IPS-20b (cell line): ENCODE measurements at regions not wholly inside any gene's neighbourhood (a gene's known extent, or its start where the extent isn't known, plus 50 kb on each side); places are given as distances from the start of the nearest gene placed in this dataset.

Experiments
- H3K27ac ChIP-seq: one replicate; pipeline ENCODE4 v1.5.1; 2013; ENCODE audit warnings: low read length
- H3K27me3 ChIP-seq: 2 replicates; pipeline ENCODE4 v1.6.1; 2013; ENCODE audit warnings: mild to moderate bottlenecking, low read length, inconsistent platforms; ENCODE audit not compliant: insufficient read depth
- H3K36me3 ChIP-seq: 2 replicates; pipeline ENCODE4 v1.6.1; 2013; ENCODE audit warnings: low read depth, mild to moderate bottlenecking, inconsistent platforms, low read length, moderate library complexity; ENCODE audit not compliant: insufficient read depth
- H3K4me1 ChIP-seq: 2 replicates; pipeline ENCODE4 v1.6.1; 2013; ENCODE audit warnings: mild to moderate bottlenecking, control low read depth, inconsistent platforms, low read length, moderate library complexity; ENCODE audit not compliant: insufficient read depth
- H3K4me3 ChIP-seq: 2 replicates; pipeline ENCODE4 v1.5.1; 2013; ENCODE audit warnings: mild to moderate bottlenecking, low read length, inconsistent platforms
- H3K9ac ChIP-seq: 2 replicates; pipeline ENCODE4 v1.6.1; 2013; ENCODE audit warnings: low read depth, mild to moderate bottlenecking, inconsistent platforms, low read length, moderate library complexity
- H3K9me3 ChIP-seq: 2 replicates; pipeline ENCODE4 v1.6.1; 2013; ENCODE audit warnings: mild to moderate bottlenecking, low read depth, low read length, inconsistent platforms; ENCODE audit not compliant: insufficient read depth

DNA sequence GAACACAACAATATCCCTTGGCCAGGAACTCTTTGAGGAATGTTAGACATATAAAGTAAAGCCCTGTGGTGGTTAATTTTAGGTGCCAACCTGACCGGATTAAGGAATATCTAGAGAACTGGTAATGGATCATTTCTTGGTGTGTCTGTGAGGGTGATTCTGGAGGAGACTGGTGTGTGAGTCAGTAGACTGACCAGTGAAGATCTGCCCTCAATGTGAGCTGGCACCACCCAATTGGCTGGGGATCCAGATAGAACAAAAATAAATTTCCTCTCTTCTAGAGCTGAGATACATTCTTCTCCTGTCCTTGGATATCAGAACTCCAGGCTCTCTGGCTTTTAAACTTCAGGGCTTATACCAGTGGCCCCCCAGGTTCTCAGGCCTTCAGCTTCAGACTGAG is 56.2 kb upstream of the TNPO1 start:
- H3K4me1 ChIP-seq, result no peaks in the 10 kb centered on the region
- no peak overlapping the region for H3K9ac ChIP-seq
- no peaks in the 10 kb centered on the region for H3K36me3 ChIP-seq
- no peaks in the 10 kb centered on the region for H3K9me3 ChIP-seq
- H3K27ac ChIP-seq, result no peak overlapping the region
- no peak overlapping the region for H3K4me3 ChIP-seq
- H3K27me3 ChIP-seq, result no peaks in the 10 kb centered on the region

DNA sequence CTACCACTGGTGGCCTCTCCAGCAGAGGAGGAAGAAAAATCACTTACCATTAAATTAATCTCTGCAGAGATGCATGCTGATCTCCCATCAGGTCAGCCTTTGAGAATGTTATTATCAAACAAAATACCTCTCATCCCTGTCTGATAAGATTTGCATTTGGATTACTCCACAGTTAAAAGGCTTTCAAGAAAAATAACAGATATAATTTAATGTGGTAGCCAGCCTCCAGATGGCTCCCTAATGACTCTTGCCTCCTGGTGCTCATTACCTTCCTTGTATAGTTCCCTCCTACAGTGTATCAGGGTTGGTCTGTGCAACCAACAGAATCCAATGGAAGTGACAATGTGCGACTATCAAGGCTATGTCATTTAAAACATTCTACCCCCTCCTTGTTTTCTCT is 63.6 kb upstream of the TNPO1 start:
- Histone ChIP-seq H3K36me3 (no peaks in the 10 kb centered on the region), H3K9ac (no peak overlapping the region), H3K4me3 (no peak overlapping the region), H3K9me3 (no peaks in the 10 kb centered on the region), H3K27me3 (no peaks in the 10 kb centered on the region), H3K4me1 (no peaks in the 10 kb centered on the region), H3K27ac (no peak overlapping the region)

DNA sequence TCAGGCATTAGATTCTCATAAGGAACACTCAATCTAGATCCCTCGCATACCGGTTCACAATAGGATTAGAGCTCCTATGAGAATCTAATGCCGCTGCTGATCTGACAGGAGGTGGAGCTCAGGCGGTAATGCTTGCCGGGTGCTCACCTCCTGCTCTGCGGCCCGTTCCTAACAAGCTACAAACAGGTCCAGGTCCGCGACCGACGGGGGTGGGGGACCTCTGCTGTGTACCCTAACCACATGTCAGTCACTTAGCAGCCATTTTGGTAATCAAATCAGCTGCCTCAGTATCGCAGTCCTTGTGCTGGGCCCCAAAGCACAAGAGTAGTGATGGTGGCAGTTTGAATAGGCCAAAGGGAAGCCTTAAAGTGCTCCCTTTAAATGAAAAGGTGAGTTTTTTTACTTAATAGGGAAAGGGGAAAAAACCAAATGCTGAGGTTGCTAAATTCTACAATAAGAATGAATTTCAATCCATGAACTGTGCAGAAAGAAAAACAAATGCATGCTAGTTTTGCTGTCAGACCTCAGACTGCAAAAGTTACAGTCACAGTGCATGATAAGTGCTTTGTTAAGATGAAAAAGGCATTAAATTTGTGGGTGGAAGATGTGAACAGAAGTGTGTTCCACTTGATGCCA is 67.0 kb upstream of the TNPO1 start:
- H3K9me3 ChIP-seq, result no peaks in the 10 kb centered on the region
- no peak overlapping the region for H3K4me3 ChIP-seq

DNA sequence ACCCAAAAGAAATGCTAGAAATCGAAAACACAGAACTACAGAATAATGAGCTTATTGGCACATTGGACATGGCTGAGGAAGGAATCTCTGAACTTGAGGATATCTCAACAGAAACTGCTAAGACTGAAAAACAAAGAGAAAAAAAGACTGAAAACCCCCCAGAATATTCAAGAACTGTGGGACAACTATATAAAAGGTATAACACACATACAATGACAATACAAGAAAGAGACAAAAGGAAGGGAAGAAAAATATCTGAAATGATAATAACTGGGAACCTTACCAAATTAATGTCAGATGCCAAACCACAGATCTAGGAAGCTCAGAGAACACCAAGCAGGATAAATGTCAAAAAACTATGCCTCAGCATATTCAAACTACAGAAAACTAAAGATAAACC is 68.6 kb upstream of the TNPO1 start:
- Histone ChIP-seq H3K27me3 (no peaks in the 10 kb centered on the region), H3K4me1 (no peaks in the 10 kb centered on the region), H3K27ac (no peak overlapping the region), H3K4me3 (no peak overlapping the region), H3K36me3 (no peaks in the 10 kb centered on the region), H3K9ac (no peak overlapping the region), H3K9me3 (no peaks in the 10 kb centered on the region)

More for the DNA sequence above, 67.0 kb upstream of the TNPO1 start:
- no peaks in the 10 kb centered on the region for H3K27me3 ChIP-seq
- H3K36me3 ChIP-seq, result no peaks in the 10 kb centered on the region
- no peaks in the 10 kb centered on the region for H3K4me1 ChIP-seq
- no peak overlapping the region for H3K27ac ChIP-seq
- no peak overlapping the region for H3K9ac ChIP-seq

DNA sequence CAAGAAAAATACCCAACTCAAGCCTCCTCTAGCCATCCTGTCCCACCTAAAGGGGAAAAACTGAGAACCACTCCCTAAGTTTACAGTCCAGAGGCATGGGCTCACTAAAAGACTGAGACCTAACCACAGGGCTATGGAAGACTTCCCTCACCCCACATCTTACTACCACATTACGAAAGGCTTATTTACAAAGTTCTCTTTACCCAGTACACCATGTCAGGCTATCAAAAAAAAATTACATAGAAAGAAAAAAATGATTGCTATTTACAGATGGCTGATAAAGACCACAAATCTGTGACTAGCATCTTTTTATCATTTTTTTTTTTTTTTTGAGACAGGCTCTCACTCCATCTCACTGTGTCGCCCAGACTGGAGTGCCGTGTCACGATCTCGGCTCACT is 69.7 kb upstream of the TNPO1 start:
- H3K4me1 ChIP-seq, result no peaks in the 10 kb centered on the region
- no peak overlapping the region for H3K27ac ChIP-seq
- no peaks in the 10 kb centered on the region for H3K27me3 ChIP-seq
- H3K9me3 ChIP-seq, result no peaks in the 10 kb centered on the region
- H3K36me3 ChIP-seq, result no peaks in the 10 kb centered on the region
- H3K4me3 ChIP-seq, result no peak overlapping the region
- no peak overlapping the region for H3K9ac ChIP-seq

DNA sequence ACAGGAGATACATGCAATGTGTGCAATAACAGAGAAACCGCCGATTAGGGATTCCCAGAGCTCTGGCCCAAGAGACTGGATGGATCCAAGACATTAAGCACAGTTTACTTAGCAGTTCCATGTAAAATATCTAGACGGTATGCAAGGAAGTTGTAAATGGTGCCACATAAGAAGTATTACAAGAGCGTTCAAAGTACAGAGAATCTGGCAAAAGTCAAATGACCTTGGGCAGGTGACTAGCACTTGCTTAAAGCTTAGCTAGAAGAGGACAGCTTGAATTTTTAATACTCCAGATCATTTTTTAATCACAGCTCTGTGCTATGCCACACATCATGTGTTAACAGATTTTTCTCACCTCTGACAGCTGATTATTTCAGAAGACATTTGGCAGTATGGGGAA is 72.3 kb upstream of the TNPO1 start:
- Histone ChIP-seq H3K4me1 (no peaks in the 10 kb centered on the region), H3K36me3 (no peaks in the 10 kb centered on the region), H3K9me3 (no peaks in the 10 kb centered on the region), H3K27ac (no peak overlapping the region), H3K27me3 (no peaks in the 10 kb centered on the region), H3K4me3 (no peak overlapping the region), H3K9ac (no peak overlapping the region)

DNA sequence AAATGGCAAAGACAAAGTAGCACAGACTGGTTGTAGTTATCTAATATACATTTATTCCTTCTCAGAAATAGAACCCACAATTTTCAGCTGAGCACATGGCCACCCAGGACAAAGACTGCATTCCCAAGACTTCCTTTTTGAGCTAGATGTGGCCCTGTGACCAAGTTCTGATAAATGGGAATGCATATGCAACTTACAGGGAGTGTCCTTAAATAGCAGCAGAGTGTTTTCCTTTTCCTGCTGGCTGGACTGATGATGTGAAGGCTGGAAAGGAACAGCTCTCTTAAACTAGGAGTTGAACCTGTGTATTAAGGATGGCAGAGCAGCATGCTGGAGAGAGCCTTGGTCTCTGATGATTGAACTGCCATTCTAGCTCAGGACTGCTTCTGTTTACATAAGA is 74.7 kb upstream of the TNPO1 start:
- Histone ChIP-seq H3K9me3 (no peaks in the 10 kb centered on the region), H3K9ac (no peak overlapping the region), H3K36me3 (no peaks in the 10 kb centered on the region), H3K27ac (no peak overlapping the region), H3K27me3 (no peaks in the 10 kb centered on the region), H3K4me1 (no peaks in the 10 kb centered on the region), H3K4me3 (no peak overlapping the region)

DNA sequence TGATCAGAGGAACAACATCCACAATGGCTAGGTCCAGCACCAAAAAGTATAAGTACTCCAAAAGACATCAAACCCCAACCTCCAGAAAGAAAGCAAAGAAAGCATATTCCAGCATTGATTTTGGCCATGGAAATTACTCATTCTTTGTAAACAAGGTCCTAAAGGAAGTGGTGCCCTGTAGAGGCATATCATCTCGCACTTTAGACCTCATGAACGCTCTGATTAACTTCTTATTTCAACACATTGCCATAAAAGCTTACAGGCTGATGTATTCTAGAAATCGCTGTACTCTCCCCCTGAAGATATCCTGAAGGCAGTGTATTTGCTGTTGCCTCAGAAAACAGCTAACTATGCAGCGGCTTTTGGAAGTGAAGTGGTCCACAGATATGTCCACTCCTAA is 82.7 kb upstream of the TNPO1 start:
- Histone ChIP-seq H3K27ac (no peak overlapping the region), H3K9ac (no peak overlapping the region), H3K36me3 (no peaks in the 10 kb centered on the region), H3K27me3 (no peaks in the 10 kb centered on the region), H3K4me1 (no peaks in the 10 kb centered on the region), H3K4me3 (no peak overlapping the region), H3K9me3 (no peaks in the 10 kb centered on the region)

DNA sequence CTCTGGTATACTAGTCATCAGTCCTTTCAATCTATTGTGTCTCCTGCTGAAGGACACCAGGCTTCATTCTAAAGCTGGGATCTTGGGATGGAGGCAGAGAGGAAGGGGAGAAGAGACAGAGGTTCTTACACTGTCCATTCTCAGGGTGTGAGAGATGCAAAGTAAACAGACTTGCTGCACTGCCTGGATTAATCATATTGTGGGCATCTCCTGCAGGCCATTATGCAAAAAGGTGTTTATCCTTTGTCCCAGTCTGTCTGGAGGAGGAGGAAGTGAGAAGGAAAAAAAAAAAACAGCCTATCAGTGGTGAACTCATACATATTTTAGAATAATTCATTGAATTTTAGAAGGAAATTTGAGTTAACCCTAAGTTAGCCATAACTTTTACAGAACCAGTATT is 92.9 kb upstream of the TNPO1 start:
- no peaks in the 10 kb centered on the region for H3K27me3 ChIP-seq
- no peak overlapping the region for H3K4me3 ChIP-seq
- H3K4me1 ChIP-seq, result no peaks in the 10 kb centered on the region
- H3K36me3 ChIP-seq, result no peaks in the 10 kb centered on the region
- 0 out of 2 replicates have a peak, but pooled peaks cover 4% of the 10 kb centered on the region for H3K9me3 ChIP-seq
- H3K27ac ChIP-seq, result no peak overlapping the region
- no peak overlapping the region for H3K9ac ChIP-seq

DNA sequence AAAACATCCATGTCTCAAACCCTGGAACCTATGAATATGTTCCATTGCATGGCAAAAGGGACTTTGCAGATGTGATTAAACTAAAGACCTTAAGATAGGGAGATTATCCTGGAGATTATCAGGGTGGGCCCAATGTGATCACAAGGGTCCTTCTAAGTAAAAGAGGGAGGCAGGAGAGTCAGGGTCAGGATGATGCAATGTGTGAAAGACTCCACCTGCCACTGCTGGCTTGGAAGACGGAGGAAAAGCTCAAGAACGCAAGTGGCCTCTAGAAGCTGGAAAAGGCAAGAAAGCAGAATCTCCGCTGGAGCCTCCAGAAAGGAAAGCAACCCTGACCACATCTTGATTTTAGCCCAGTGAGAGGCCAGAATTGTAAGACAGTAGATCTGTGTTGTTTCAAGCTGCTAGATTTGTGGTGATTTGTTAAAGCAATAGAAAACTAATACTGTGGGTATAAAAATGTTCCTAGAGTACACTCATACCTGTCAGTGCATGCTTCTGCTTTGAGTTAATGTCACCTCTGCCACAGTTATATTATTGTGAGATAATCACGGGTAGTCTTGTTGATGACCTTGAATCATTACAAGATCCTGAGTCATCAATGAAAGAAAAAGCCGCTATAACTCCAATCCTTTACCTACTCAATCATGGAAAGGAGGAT is 93.5 kb upstream of the TNPO1 start:
- H3K4me3 ChIP-seq, result no peak overlapping the region
- H3K36me3 ChIP-seq, result no peaks in the 10 kb centered on the region
- H3K27me3 ChIP-seq, result no peaks in the 10 kb centered on the region
- H3K9me3 ChIP-seq, result 0 out of 2 replicates have a peak, but pooled peaks cover 4% of the 10 kb centered on the region
- no peak overlapping the region for H3K27ac ChIP-seq
- no peak overlapping the region for H3K9ac ChIP-seq
- no peaks in the 10 kb centered on the region for H3K4me1 ChIP-seq

DNA sequence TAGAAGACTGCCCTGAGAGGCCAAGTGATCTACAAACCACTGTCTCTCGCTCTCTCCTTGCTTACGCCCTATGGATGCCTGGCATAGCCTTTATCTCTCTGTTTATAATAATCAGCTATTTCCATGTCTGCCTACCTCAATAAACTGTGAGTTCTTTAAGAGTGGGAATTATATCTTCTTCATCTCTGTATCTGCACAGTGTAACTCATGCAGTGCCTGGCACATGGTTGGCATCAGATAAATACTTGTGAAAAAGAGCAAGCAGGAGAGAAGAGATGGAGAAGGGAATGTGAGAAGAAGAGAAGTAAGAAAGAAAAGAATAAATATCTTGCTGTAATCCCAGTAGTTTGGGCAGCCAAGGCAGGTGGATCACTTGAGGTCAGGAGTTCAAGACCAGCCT is 94.6 kb upstream of the TNPO1 start:
- Histone ChIP-seq H3K9ac (no peak overlapping the region), H3K9me3 (no peaks in the 10 kb centered on the region), H3K4me1 (no peaks in the 10 kb centered on the region), H3K27me3 (no peaks in the 10 kb centered on the region), H3K4me3 (no peak overlapping the region), H3K27ac (no peak overlapping the region), H3K36me3 (no peaks in the 10 kb centered on the region)

DNA sequence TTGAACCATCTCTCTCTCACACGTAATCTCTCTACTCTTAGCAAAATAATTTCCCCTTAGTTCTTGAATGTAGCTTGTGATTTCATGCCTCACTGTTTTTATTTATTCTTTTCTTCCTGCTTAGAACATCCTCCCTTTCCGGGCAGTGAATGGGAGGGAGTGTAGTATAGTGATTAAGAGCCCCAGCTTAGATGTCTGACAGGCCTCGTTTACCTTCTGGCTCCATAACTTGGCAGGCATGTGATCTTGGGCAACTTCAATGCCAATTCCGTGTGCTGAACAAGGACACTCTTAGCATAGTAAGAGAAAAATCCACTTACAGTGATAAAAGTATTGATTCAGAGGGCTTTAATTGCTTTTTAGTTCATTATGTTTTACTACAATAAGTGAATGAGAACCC is 96.3 kb upstream of the TNPO1 start:
- no peak overlapping the region for H3K4me3 ChIP-seq
- no peak overlapping the region for H3K27ac ChIP-seq
- no peaks in the 10 kb centered on the region for H3K4me1 ChIP-seq
- H3K9me3 ChIP-seq, result no peaks in the 10 kb centered on the region
- no peaks in the 10 kb centered on the region for H3K27me3 ChIP-seq
- no peaks in the 10 kb centered on the region for H3K36me3 ChIP-seq
- H3K9ac ChIP-seq, result no peak overlapping the region
